ENCODE measurements at regions not wholly inside any gene's neighbourhood (a gene's known extent, or its start where the extent isn't known, plus 50 kb on each side); places are given as distances from the start of the nearest gene placed in this dataset.

DNA sequence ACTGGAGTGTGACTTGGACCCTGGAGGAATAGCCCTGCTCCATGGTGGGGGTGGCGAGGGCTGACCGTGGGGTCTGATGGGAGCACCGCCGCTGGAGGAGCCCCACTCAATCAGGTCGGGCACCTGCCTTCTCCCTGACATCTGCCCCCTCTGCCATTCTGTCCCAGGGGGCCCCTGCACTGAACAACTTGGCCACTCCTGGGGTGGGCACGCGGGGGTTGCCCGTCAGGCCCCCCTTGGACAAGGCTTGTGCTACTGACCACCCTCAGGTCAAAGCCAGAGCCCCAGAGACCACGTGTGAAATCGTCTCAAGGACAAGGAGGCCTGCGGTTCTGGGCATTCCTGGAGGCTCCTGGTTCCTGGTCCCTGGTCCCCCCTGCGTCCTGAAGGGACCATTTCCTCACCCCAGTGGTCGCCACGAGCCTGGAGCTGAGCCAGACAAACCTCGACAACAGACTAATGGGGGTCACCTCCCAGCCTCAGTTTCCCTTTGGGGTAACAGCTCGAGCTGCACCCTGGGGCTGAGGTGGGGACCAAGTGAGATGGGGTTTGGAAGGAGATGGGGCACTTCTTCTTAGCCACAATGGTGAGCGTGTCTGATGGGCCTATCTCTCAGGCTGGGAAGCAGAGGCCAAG lies 73.4 kb upstream of the RNU6ATAC start:
- TF ChIP-seq EZH2phosphoT487 (IDR thresholded peaks at IDR 0.05; ENCODE audit: borderline replicate concordance, low read length) (no peak), EZH2 (IDR thresholded peaks at IDR 0.05; ENCODE audit: low read length, unreplicated experiment) (no peak)

All from PC-3 (cell line).